Breast epithelium (tissue), 4 donors: ENCODE measurements at regions not wholly inside any gene's neighbourhood (a gene's known extent, or its start where the extent isn't known, plus 50 kb on each side); places are given as distances from the start of the nearest gene placed in this dataset.

ENCODE experiments used
- DNase-seq, 2 donors: peaks; one replicate each; pipeline ENCODE4 v3.0.0-alpha.2; 2019; ENCODE audit warnings: low spot score in 2 of 2
- H3K27ac ChIP-seq, 2 donors: fragments of 200-600 bp; sonication (generic) in 1 of 2; one replicate each; pipeline ENCODE4 v1.5.1; 2016 to 2019; ENCODE audit warnings: mild to moderate bottlenecking in 1 of 2
- H3K27me3 ChIP-seq, 2 donors: fragments of 200-600 bp; sonication (generic) in 1 of 2; one replicate each; pipeline versions ENCODE4 v1.5.1 to v1.6.0; 2017 to 2019; ENCODE audit warnings: control low read depth in 1 of 2, mild to moderate bottlenecking in 1 of 2
- H3K36me3 ChIP-seq: fragments of 200-600 bp; one replicate; pipeline ENCODE4 v1.5.1; 2019
- H3K4me1 ChIP-seq, 2 donors: fragments of 200-600 bp; sonication (generic); one replicate each; pipeline ENCODE4 v1.5.1; 2016 to 2019; ENCODE audit warnings: control low read depth in 1 of 2
- H3K4me3 ChIP-seq, 3 donors: fragments of 200-600 bp; sonication (generic); 1 replicate in 2 of 3; 2 replicates in 1 of 3; pipeline ENCODE4 v1.5.1; 2016 to 2019; ENCODE audit warnings: mild to moderate bottlenecking in 3 of 3, moderate library complexity in 2 of 3
- H3K9me3 ChIP-seq, 2 donors: fragments of 200-600 bp; sonication (generic) in 1 of 2; one replicate each; pipeline ENCODE4 v1.5.1; 2016 to 2019; ENCODE audit warnings: control low read depth in 1 of 2
- CTCF ChIP-seq, 3 donors: fragments of 450-650 bp; IDR thresholded peaks; one replicate each; pipeline ENCODE4 v1.5.1; 2016 to 2017; ENCODE audit warnings: antibody characterized with exemption in 3 of 3, mild to moderate bottlenecking in 3 of 3, moderate library complexity in 3 of 3
- POLR2A ChIP-seq: fragments of 450-650 bp; IDR thresholded peaks from one replicate; pipeline ENCODE4 v1.6.1; 2016; ENCODE audit warnings: antibody characterized with exemption, mild to moderate bottlenecking, moderate library complexity
- POLR2AphosphoS5 ChIP-seq, 3 donors: sonication (generic); formaldehyde crosslinking; IDR thresholded peaks; one replicate each; pipeline ENCODE4 v1.6.1; 2017; ENCODE audit warnings: antibody characterized with exemption in 3 of 3
- intact Hi-C: fragments of 100-400 bp; cut with DNase I; formaldehyde crosslinking; loops from one replicate; pipeline ENCODE4 v1.15.1; 2023; ENCODE audit warnings: low total_unique reads

- Histone ChIP-seq H3K27ac (no peak overlapping the region), H3K36me3 (no peaks in the 10 kb centered on the region), H3K4me3 (no peak overlapping the region), H3K27me3 (no peaks in the 10 kb centered on the region), H3K4me1 (no peaks in the 10 kb centered on the region), H3K9me3 (no peaks in the 10 kb centered on the region)
- intact Hi-C loops = no loop called here
- TF ChIP-seq POLR2A (no peak), CTCF (IDR thresholded peaks at IDR 0.05) (no peak), POLR2AphosphoS5 (IDR thresholded peaks at IDR 0.05) (no peak)
- DNase-seq = no peak
Observed at GRCh38 chr2:41026613-41027012, 574.7 kb upstream of the SLC8A1 start.

GRCh38 chr2:41027095-41027494 lies 575.2 kb upstream of the SLC8A1 start:
- no peaks in the 10 kb centered on the region for H3K9me3 ChIP-seq
- H3K4me1 ChIP-seq = no peaks in the 10 kb centered on the region
- no peak overlapping the region for H3K27ac ChIP-seq
- no peak for DNase-seq
- TF ChIP-seq POLR2AphosphoS5 (IDR thresholded peaks at IDR 0.05) = no peak
- no peak for TF ChIP-seq POLR2A
- no peak for TF ChIP-seq CTCF (IDR thresholded peaks at IDR 0.05)
- H3K27me3 ChIP-seq = no peaks in the 10 kb centered on the region
- intact Hi-C loops = no loop called here
- no peak overlapping the region for H3K4me3 ChIP-seq
- no peaks in the 10 kb centered on the region for H3K36me3 ChIP-seq

DNA sequence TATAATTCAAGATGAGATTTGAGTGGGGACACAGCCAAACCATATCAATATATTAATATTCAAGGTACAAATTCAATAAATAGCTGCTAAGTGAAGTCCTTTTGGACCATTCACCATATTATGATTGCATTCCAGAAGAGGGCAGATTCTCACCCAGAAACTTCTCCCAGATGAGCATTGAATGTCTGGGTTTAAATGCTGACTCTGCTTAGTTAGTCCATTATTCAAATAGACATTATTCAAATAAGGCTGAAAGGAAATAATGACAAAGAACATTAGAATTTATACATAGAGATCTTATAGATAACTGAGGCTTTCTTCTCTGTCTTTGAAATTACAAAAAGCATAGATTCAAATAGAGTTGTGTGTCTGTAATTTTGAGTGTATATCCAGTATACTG lies 579.4 kb upstream of the SLC8A1 start:
- no peaks in the 10 kb centered on the region for H3K36me3 ChIP-seq
- no peak overlapping the region for H3K27ac ChIP-seq
- intact Hi-C loops = no loop called here
- no peaks in the 10 kb centered on the region for H3K9me3 ChIP-seq
- H3K4me1 ChIP-seq = no peaks in the 10 kb centered on the region
- no peak overlapping the region for H3K4me3 ChIP-seq
- TF ChIP-seq POLR2AphosphoS5 (IDR thresholded peaks at IDR 0.05) (no peak), CTCF (IDR thresholded peaks at IDR 0.05) (no peak), POLR2A (no peak)
- DNase-seq = no peak
- no peaks in the 10 kb centered on the region for H3K27me3 ChIP-seq

DNA sequence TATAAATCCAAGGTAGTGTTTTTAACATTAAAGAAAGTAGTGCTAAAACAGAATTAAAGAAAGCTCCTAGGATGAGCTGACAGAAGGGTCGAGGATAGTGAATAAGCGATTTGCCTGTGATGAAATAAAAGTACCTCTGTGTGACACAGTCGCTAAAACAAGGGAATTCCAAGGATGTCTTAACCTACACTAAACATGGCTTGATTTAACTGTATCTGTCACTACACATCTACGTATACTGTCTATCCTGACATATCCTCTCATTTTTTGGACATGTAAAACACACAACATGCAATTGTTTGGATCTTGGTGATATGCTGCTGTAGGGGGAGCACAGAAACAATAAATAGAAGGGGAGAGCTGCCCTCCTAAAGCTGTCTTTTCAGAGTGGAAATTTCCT lies 580.8 kb upstream of the SLC8A1 start:
- H3K36me3 ChIP-seq = no peaks in the 10 kb centered on the region
- DNase-seq = no peak
- no peaks in the 10 kb centered on the region for H3K9me3 ChIP-seq
- no peaks in the 10 kb centered on the region for H3K4me1 ChIP-seq
- no peak overlapping the region for H3K4me3 ChIP-seq
- intact Hi-C loops = no loop called here
- no peak overlapping the region for H3K27ac ChIP-seq
- TF ChIP-seq POLR2AphosphoS5 (IDR thresholded peaks at IDR 0.05) = no peak
- no peak for TF ChIP-seq POLR2A
- TF ChIP-seq CTCF (IDR thresholded peaks at IDR 0.05) = no peak
- no peaks in the 10 kb centered on the region for H3K27me3 ChIP-seq

- no peak for DNase-seq
- no peak overlapping the region for H3K4me3 ChIP-seq
- intact Hi-C loops = no loop called here
- no peak for TF ChIP-seq POLR2AphosphoS5 (IDR thresholded peaks at IDR 0.05)
- TF ChIP-seq POLR2A = no peak
- no peak for TF ChIP-seq CTCF (IDR thresholded peaks at IDR 0.05)
- no peaks in the 10 kb centered on the region for H3K4me1 ChIP-seq
- H3K36me3 ChIP-seq = no peaks in the 10 kb centered on the region
- H3K27ac ChIP-seq = no peak overlapping the region
- no peaks in the 10 kb centered on the region for H3K9me3 ChIP-seq
- no peaks in the 10 kb centered on the region for H3K27me3 ChIP-seq
Observed at GRCh38 chr2:41033127-41033526, 581.2 kb upstream of the SLC8A1 start.
